Frontal cortex (tissue), 3 donors: ENCODE measurements at regions not wholly inside any gene's neighbourhood (a gene's known extent, or its start where the extent isn't known, plus 50 kb on each side); places are given as distances from the start of the nearest gene placed in this dataset.
"Not testable (repeated sequence)": the region's sequence is repeated elsewhere in the genome, so short reads cannot be mapped to it uniquely, and the experiment has no call there.

ENCODE experiments used
- DNase-seq, 2 donors: peaks; one replicate each; pipeline ENCODE4 v3.0.0; 2012; ENCODE audit warnings: low spot score in 2 of 2
- FAIRE-seq: peaks from 2 replicates; lab custom pipeline; 2012; peaks lifted over from hg19 to GRCh38; lab: Jason Lieb, UNC
- donor health status: control.
- donor health status: control.
- donor health status: control.

- FAIRE-seq (no peak), DNase-seq (no peak)
These were observed 532.4 kb upstream of the ITGA1 start for GRCh38 chr5:52255308-52255707.

DNA sequence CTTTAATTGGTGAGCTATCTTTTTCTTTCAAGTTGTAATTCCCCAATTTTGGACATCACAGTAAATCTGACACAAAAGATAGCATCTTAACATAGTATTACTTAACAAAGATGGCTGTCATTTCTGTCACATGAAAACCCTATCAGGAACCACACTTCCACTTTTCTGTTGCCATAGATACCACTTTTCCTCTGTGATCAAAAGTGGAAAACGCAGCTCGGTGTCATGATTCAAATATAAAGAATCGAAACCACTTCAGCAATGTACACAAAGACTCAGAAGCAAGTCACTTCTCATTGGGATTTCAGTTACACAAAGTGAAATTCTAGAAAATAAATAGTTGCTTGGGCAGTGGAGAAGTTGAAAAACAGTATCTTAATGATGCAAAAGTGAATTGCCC is 524.9 kb upstream of the ITGA1 start:
- FAIRE-seq (no peak), DNase-seq (no peak)

DNA sequence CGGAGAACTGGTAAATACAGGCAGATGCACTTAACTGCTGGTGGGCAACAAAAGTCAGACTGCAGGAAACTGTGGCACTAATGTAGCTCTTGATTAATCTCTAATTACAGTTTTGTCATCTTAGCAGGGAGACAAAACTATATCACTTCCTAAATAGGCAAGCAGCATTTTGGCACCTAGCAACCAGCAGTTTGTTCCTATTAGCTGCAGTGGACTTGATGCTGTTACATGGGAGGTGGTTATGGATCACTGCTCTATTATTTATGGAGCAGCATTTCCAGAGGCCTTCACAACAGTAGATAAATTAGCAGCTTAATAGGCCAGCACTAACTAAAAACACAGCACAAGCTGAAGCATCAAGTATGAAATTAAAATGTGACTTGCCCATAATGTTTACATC is 518.3 kb upstream of the ITGA1 start:
- DNase-seq (no peak), FAIRE-seq (no peak)

DNA sequence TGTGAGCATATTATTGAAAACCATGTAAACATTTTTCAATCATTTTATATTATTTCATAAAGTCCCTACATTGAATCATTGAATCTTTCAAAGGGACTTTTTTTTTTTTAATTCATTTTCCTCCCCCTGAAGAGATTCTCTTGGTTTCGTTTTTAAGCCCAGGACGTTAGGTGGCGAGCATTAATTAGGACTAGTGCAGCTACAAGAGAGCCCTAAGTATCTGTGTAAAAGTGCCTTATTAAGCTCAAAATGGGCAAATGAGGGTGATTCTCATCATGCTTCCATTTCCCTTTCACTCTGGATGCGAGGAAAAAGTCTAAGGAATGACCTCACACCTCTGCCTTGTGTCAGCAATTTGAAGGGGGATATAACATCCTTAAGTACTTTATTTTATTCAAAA is 517.9 kb upstream of the ITGA1 start:
- DNase-seq: no peak

DNA sequence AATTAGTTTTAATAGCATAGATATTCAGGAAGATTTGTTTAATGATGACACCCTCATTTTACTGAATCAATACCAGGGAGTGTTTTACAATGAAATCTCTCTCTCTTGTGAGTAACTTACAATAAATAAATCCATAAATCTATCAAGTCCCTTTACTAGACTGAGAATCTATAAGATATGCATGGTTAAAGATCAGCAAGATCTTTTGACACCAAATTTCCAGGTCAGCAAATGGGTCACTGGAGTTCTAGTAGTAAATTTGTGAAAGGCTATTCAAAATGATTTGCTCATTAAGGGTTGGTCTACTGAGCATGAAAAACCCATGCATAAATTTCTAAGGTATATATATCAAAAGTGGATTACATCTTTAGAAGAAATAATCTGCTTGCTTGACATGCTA is 512.1 kb upstream of the ITGA1 start:
- DNase-seq: no peak
- FAIRE-seq: no peak

More for the DNA sequence above, 517.9 kb upstream of the ITGA1 start:
- no peak for FAIRE-seq

DNA sequence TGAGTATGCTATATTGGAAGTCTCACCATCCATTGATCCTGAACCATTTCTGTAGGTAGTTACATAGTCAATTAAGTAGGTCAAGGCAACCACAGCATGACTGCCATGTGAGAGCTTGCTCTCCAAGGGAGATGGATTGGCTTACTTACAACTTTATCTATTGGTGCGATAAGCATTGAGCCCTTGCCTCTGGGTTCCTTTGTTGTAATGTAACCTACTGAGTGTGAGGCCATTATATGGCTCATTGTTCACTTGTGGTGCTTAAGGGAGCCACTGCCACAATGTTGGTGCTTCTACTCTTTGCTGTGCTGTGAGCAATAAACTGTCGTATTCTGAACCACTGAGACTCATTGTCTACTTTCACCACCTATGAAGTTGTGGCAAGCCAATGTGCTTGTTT is 510.6 kb upstream of the ITGA1 start:
- no peak for FAIRE-seq
- DNase-seq: no peak

- no peak for DNase-seq
- no peak for FAIRE-seq
These were observed 505.1 kb upstream of the ITGA1 start for GRCh38 chr5:52282647-52283046.

DNA sequence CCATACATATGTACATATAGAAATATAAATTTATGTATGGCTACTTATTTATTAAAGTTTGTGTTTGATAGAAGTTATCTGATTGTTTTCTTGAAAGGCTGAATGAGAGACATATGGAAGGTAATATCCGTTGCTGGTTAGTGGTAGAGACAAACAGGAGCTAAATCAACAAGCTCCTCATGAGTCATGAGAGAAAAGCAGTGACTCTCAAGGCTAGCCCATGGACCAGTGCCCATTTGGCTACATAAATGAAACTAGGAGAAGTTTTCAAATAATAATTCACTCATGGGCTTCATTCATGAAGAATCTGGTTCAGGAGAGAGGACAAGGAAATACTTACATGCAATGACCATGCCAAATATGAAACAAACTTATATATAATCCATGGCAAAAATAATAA is 504.5 kb upstream of the ITGA1 start:
- no peak for FAIRE-seq
- no peak for DNase-seq

DNA sequence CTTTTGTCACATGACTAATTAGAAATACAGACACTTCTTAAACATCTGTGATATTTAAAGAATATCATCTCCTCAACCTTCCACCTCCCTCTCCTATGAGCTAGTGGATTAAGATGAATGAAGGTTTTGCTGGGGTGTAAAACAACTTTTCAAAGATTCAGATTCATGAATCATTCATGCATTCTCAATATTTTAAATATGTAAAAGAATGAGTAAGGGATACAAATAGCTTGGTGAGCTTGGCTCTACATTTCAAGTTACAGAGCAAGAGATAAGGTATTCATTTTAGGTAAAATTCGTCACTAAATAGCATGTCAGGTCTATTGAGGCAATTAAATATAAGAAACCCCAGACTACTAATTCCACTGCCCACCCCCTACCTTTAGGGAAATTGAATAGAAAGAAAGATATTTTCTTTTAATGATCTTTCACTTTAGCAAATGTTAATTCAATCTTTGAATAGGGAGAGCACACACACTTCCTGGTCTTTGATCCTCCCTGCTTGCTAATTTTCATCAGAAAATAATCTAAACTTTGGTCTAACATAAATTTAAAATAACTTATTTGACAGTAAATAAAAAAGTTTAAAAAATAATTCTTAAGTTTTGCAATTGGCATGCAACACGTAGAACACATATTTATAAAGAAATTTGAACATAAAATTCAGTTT is 486.9 kb upstream of the ITGA1 start:
- DNase-seq (no peak), FAIRE-seq (peak; percentile 24)

GRCh38 chr5:52304816-52305215 is 482.9 kb upstream of the ITGA1 start:
- DNase-seq, FAIRE-seq: not testable (repeated sequence)

DNA sequence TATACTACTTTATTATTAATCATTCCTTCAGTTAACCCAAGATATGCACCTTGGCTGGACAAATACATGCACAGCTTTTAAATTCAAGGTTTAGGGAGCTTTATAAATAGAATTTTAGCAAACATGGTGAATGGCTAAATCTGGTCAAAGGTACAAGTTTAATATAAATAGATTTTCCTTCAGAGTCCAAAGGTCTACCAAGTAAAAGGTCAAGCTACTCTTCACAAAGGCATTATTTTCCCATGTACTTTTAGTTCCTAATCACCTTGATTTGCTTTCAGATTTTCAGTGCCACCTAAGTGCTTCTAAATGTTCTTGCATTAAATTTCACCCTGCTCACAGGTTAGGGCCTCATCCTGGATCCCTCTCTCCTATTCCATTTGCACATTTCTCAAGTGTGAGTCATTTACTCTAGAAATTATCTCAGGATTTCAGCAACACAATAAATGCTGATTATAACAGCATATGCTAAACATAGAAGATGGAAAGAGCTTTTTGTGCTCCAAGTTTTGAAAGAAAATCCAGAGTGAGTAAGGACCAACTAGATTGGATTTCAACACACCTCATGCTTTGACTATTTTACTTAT is 459.4 kb upstream of the ITGA1 start:
- FAIRE-seq (no peak), DNase-seq (no peak)

GRCh38 chr5:52331725-52332124 is 456.0 kb upstream of the ITGA1 start:
- no peak for FAIRE-seq
- DNase-seq: no peak

DNA sequence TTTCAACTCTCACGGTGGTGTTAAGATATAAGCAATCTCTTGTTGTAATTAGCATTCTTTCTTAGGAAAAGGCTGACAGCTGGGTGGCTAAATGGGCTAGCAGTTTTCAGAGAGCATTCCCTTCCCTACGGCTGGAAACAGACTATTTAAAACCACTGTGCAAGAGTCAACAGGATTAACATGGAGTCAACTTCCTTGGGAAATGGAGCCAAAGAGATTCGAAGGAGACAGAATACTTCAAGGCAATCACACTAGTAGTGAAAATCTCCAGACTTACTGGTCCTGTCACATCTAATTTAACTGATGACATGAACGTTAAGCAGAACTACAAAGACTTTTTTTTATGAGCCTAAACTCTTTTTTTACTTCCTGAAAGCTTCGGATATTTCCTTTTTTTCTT is 453.3 kb upstream of the ITGA1 start:
- DNase-seq (no peak), FAIRE-seq (no peak)

GRCh38 chr5:52339285-52339684 is 448.4 kb upstream of the ITGA1 start:
- no peak for FAIRE-seq

GRCh38 chr5:52342361-52342760 is 445.4 kb upstream of the ITGA1 start:
- DNase-seq (no peak), FAIRE-seq (no peak)

More at GRCh38 chr5:52339285-52339684, 448.4 kb upstream of the ITGA1 start:
- no peak for DNase-seq

GRCh38 chr5:52356311-52356918 is 431.3 kb upstream of the ITGA1 start:
- FAIRE-seq (no peak), DNase-seq (no peak)

DNA sequence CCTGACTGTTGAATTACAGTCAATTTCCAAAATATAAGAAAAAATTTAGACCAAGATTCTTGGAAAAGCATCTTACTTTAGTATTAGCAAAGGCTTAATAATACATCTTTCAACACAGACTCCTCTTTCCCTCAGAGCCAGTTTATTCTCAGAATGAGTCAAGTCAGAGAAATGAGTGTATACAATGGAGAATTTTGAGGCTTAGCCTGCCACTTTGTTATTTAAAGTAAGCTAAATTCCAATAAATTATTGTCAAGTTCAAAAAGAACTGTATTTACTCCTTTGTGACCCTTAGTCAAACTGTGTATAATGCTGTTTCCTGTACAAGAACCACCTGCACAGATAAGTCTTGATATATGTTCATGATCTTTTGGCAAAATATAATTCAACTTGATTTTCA is 428.5 kb upstream of the ITGA1 start:
- DNase-seq (no peak), FAIRE-seq (no peak)

GRCh38 chr5:52360985-52361384 is 426.7 kb upstream of the ITGA1 start:
- FAIRE-seq: no peak

DNA sequence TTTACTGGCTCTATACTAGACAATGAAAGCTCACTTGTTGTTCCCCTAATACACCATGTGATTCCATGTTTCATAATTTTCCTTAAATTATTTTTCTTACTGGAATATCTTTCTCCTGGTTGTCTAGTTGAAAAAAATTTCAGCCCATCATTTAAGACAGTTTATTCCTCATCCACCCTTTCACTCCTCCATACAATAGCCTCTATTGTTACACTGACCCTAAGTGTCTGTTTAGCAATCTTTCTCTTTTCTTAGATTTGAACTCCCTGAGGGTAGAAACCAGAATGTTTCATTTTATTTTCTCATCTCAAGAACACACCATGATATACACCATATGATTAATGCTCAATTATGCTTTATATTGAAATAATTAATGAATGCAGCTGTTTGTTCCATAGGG is 413.4 kb upstream of the ITGA1 start:
- no peak for DNase-seq
- FAIRE-seq: no peak

More at GRCh38 chr5:52360985-52361384, 426.7 kb upstream of the ITGA1 start:
- DNase-seq: no peak

DNA sequence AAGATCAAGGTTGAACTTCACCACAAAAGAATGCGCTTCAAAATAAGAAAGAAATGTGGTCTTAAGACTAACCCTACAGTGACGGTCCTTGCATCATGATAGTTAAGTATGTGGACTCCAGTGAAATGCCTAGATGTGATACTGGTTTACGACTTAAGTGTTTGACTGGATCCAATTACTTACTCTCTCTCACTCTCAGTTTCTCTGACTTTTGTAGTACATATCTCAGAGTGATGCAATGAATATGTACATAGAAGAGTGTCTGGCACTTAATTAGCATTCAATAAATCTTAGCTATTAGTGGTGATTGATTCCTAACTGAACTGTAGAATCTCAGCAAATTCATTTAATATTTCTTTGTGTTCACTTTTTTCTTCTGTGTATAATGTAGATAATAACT is 411.7 kb upstream of the ITGA1 start:
- FAIRE-seq (no peak), DNase-seq (no peak)

- DNase-seq (no peak), FAIRE-seq (no peak)
These were observed 411.1 kb upstream of the ITGA1 start for GRCh38 chr5:52376592-52376991.

DNA sequence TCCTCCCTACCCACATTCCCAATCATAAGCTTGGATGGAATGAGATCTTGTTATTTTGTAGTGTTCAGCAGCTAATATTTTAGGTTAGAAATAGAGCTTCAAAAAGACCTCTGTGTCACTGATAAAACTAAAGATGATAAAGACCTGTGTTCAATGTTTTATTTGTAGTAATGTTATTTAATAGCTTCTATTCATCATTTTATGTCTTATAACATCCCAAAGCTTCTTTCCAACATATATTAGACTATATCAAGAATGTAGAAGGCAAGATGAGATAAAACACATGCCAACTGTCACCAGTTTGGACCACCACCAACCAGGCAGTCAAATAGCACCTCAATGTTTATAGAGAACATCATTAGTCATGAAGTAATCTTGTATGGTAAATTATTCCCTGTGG is 409.5 kb upstream of the ITGA1 start:
- no peak for FAIRE-seq
- no peak for DNase-seq
